ENCODE measurements at regions not wholly inside any gene's neighbourhood (a gene's known extent, or its start where the extent isn't known, plus 50 kb on each side); places are given as distances from the start of the nearest gene placed in this dataset.

DNA sequence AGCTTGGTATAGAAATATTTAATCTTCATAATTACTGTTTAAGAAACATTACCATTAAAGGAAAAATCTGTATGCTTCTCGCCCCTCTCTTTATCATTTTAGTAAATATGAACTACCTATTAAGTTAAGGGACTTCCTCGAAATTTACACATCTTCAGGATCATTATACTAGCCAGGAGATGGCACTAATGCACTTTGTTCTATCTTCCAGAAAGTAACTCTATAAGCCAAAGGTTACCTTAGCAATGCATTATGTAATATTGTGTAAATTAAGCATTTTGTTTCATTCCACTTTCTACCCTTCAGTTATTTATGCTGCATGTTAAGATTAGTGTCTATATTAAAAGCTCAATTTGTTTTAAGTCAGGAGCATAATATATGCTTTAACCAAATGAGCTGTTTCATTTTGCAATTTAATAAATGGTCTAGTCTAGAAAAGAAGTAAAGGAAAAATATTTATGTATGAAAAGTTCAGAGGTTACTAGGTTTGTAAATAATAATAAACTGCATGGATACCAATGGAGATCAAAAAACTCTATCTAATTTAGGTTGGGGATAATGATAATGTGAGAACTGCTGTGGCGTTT lies 128.5 kb downstream of the ANKRD7 start:
- TF ChIP-seq, protein P1, sequence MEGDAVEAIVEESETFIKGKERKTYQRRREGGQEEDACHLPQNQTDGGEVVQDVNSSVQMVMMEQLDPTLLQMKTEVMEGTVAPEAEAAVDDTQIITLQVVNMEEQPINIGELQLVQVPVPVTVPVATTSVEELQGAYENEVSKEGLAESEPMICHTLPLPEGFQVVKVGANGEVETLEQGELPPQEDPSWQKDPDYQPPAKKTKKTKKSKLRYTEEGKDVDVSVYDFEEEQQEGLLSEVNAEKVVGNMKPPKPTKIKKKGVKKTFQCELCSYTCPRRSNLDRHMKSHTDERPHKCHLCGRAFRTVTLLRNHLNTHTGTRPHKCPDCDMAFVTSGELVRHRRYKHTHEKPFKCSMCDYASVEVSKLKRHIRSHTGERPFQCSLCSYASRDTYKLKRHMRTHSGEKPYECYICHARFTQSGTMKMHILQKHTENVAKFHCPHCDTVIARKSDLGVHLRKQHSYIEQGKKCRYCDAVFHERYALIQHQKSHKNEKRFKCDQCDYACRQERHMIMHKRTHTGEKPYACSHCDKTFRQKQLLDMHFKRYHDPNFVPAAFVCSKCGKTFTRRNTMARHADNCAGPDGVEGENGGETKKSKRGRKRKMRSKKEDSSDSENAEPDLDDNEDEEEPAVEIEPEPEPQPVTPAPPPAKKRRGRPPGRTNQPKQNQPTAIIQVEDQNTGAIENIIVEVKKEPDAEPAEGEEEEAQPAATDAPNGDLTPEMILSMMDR (conservative IDR thresholded peaks at IDR 0.05; ENCODE audit: low read length): peak; percentile 71
- TF ChIP-seq EZH2phosphoT487 (IDR thresholded peaks at IDR 0.05; ENCODE audit: borderline replicate concordance): no peak

Measured in Loucy (cell line).